GM06990 (cell line): ENCODE measurements at regions not wholly inside any gene's neighbourhood (a gene's known extent, or its start where the extent isn't known, plus 50 kb on each side); places are given as distances from the start of the nearest gene placed in this dataset.

Source experiments
- DNase-seq: peaks from one replicate; pipeline ENCODE4 v3.0.0-alpha.2; 2011; ENCODE audit not compliant: insufficient read length; ENCODE audit errors: extremely low read depth
- H3K27me3 ChIP-seq: replicated peaks from 2 replicates; pipeline ENCODE4 v1.6.0; 2011; ENCODE audit warnings: low read length; ENCODE audit not compliant: control insufficient read depth, insufficient read depth
- H3K36me3 ChIP-seq: 2 replicates; pipeline ENCODE4 v1.5.1; 2011; ENCODE audit warnings: low read length; ENCODE audit not compliant: control insufficient read depth, insufficient read depth
- H3K4me3 ChIP-seq: replicated peaks from 2 replicates; pipeline ENCODE4 v1.5.1; 2011; ENCODE audit warnings: low read depth, mild to moderate bottlenecking, control low read depth, low read length
- TF ChIP-seq, protein P1 (sequence below): IDR thresholded peaks from 2 replicates; pipeline ENCODE4 v1.5.1; 2011; ENCODE audit warnings: low read length, control low read depth, mild to moderate bottlenecking, inconsistent platforms; ENCODE audit not compliant: insufficient read depth, poor library complexity, severe bottlenecking

DNA sequence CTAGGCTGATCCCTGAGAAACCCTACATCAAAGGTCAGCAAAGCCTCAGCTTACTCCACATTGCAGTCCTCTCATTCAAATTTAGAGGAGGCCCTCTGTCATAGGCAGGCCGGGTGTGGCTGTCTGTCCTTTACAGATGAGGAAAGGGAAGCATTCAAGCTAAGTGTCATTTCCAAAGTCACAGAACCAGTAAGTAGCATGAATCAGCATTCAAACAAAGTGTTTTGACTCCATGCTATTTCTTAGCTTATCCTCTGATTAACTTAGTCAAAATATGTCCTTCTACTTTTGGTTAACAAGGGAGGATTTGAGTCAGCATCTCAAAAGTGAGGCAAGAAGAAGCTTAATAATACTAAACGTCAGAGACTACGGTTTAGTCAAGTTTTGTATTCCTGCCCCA lies 409.0 kb upstream of the POU3F3 start:
- no peak for DNase-seq
- no peak overlapping the region for H3K4me3 ChIP-seq
- no peaks in the 10 kb centered on the region for H3K27me3 ChIP-seq
- no peaks in the 10 kb centered on the region for H3K36me3 ChIP-seq
- TF ChIP-seq, protein P1, sequence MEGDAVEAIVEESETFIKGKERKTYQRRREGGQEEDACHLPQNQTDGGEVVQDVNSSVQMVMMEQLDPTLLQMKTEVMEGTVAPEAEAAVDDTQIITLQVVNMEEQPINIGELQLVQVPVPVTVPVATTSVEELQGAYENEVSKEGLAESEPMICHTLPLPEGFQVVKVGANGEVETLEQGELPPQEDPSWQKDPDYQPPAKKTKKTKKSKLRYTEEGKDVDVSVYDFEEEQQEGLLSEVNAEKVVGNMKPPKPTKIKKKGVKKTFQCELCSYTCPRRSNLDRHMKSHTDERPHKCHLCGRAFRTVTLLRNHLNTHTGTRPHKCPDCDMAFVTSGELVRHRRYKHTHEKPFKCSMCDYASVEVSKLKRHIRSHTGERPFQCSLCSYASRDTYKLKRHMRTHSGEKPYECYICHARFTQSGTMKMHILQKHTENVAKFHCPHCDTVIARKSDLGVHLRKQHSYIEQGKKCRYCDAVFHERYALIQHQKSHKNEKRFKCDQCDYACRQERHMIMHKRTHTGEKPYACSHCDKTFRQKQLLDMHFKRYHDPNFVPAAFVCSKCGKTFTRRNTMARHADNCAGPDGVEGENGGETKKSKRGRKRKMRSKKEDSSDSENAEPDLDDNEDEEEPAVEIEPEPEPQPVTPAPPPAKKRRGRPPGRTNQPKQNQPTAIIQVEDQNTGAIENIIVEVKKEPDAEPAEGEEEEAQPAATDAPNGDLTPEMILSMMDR: no peak

DNA sequence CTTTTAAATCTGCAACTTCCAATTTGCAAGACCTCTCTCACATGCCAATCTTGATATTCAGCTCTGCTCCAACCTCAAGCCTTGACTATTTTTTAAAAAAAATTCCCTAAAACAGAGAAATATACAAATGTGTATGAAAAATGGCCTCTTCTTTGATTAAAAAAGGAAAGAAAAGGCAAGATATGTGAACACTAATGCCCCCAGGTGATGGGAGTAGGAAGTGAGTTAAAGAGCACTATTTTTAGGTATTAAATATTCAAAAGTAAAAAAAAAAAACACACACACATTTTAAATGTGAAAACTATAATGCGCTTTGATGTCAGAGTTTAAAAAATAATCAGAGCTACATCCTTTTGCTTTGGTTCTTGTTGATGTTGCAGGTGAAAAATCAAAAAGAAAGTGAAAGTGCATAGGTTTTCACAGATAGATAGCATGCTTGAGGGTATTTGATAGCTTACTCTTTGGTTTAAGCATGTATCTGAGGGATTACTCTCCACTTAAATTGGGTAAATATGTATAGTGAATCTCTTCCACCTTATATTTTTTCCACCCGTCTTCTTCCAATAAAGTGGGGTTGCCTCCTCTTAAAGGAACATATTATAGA lies 406.0 kb upstream of the POU3F3 start:
- Histone ChIP-seq H3K36me3 (no peaks in the 10 kb centered on the region), H3K4me3 (no peak overlapping the region; the same call in 1 of the 2 replicates), H3K27me3 (no peaks in the 10 kb centered on the region)
- TF ChIP-seq, protein P1: peak; percentile 15
- DNase-seq: no peak

DNA sequence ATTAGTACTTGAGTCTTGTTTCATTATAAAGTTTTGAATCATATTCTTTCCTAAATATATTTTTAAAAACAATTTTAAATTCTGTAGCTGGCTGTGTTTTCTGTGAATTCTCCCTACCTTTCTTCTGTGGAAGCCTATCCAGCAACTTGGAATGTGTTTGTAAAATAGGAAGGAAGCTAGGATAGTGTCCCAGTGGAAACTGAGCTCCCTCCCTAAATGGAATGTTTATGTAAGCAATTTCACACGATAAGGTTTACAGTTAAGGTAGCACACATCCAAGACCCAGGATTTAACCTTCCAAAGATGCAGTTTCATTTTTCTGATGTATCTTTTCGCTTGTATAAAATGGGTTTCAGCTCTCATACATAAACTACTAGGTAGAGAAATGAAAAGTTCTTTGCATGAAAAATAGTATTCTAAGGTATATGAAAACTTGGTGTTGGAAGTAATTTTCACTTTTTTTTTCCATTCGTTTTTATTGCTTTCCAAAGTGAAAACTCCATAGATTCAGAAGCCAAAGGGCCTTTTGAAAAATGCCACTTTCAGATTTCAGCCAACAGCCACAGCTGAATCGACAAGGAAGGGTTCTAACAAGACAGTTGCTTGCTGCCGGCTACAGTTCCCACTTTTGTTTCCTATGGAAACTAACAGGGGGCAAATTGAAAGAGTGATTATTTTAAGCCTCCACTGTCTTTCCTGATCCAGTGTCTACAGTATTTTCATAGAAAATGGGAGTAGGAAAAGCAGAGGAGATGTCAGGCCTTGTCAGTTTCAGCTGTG lies 405.1 kb upstream of the POU3F3 start:
- no peak for DNase-seq
- Histone ChIP-seq H3K27me3 (no peaks in the 10 kb centered on the region; the same call in 1 of the 2 replicates), H3K36me3 (no peaks in the 10 kb centered on the region), H3K4me3 (no peak overlapping the region)
- TF ChIP-seq, protein P1: no peak

DNA sequence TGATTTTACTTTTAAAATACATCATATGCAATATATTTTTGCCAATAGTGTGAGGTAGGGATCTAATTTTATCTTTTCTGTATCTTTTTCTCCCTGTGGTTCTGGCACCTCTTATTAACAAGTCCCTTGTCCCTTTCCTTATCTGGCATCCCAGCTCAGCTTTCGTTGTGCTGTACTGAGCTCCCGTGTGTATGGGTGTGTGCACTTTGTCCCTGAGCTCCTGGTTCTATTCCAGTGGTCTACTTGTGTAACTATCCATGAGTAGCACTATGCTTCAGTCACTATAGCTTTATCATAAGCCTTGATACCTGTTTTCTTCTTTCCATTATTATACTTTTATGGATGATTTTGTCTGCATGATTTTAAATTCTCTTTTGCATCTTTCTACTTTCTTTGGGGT lies 401.4 kb upstream of the POU3F3 start:
- DNase-seq: no peak
- no peak overlapping the region for H3K4me3 ChIP-seq
- H3K27me3 ChIP-seq: no peaks in the 10 kb centered on the region; the same call in 1 of the 2 replicates
- TF ChIP-seq, protein P1: no peak
- no peaks in the 10 kb centered on the region for H3K36me3 ChIP-seq

DNA sequence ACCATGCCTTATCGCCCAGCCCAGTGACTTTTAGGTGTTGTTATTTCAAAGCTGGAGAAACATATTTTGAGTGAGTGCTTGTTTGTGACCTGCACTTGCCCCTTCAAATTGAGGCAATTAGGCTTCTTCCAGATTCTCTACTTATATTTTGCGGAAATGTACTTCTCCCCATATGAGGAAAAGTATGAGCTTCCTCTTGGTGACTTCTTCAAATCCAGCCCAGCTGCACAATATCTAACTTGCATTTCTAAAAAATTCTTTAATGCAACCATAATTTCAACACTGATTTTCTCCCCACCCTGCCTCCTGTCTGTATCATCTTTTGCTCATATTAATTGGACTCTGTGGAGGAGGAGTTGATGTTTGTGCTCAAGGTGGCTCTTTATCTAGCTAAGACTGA lies 391.2 kb upstream of the POU3F3 start:
- H3K27me3 ChIP-seq: no peaks in the 10 kb centered on the region
- no peak for DNase-seq
- H3K4me3 ChIP-seq: no peak overlapping the region
- TF ChIP-seq, protein P1: no peak
- no peaks in the 10 kb centered on the region for H3K36me3 ChIP-seq
